Gastrocnemius medialis (tissue), 4 donors: ENCODE measurements at regions not wholly inside any gene's neighbourhood (a gene's known extent, or its start where the extent isn't known, plus 50 kb on each side); places are given as distances from the start of the nearest gene placed in this dataset.

Experiments used
- ATAC-seq, 2 donors: fragments of 150-250 bp; one replicate each; pipeline ENCODE4 v1.9.1; 2016
- DNase-seq, 2 donors: peaks; one replicate each; pipeline ENCODE4 v3.0.0-alpha.2; 2019
- H3K27ac ChIP-seq, 4 donors: fragments of 200-600 bp; sonication (generic); 1 replicate in 1 of 4; 2 replicates in 3 of 4; pipeline ENCODE4 v1.5.1; 2016 to 2018; ENCODE audit warnings: mild to moderate bottlenecking in 2 of 4, moderate library complexity in 1 of 4
- H3K27me3 ChIP-seq, 3 donors: fragments of 200-600 bp; sonication (generic) in 2 of 3; 1 replicate in 1 of 3; 2 replicates in 2 of 3; pipeline versions ENCODE4 v1.5.1 to v1.6.0; 2016 to 2019; ENCODE audit warnings: mild to moderate bottlenecking in 1 of 3, moderate library complexity in 1 of 3
- H3K36me3 ChIP-seq, 2 donors: fragments of 200-600 bp; sonication (generic) in 1 of 2; one replicate each; pipeline ENCODE4 v1.5.1; 2017 to 2018
- H3K4me1 ChIP-seq, 2 donors: fragments of 200-600 bp; sonication (generic) in 1 of 2; one replicate each; pipeline ENCODE4 v1.5.1; 2016 to 2017; ENCODE audit warnings: mild to moderate bottlenecking in 2 of 2
- H3K4me3 ChIP-seq, 4 donors: fragments of 200-600 bp; sonication (generic) in 3 of 4; 1 replicate in 1 of 4; 2 replicates in 3 of 4; pipeline ENCODE4 v1.5.1; 2016 to 2019; ENCODE audit warnings: mild to moderate bottlenecking in 2 of 4
- H3K9me3 ChIP-seq, 3 donors: fragments of 200-600 bp; sonication (generic) in 2 of 3; 1 replicate in 1 of 3; 2 replicates in 2 of 3; pipeline ENCODE4 v1.5.1; 2016 to 2019
- CTCF ChIP-seq, 5 experiments: fragments of 450-650 bp in 3 of 5; fragments of 200-600 bp in 2 of 5; sonication (generic) in 2 of 5; IDR thresholded peaks in 4 of 5; conservative IDR thresholded peaks in 1 of 5; 1 replicate in 4 of 5; 2 replicates in 1 of 5; pipeline ENCODE4 v1.5.1; 2016 to 2019; ENCODE audit warnings: antibody characterized with exemption in 5 of 5, mild to moderate bottlenecking in 3 of 5, moderate library complexity in 3 of 5
- POLR2A ChIP-seq, 2 donors: fragments of 450-650 bp; IDR thresholded peaks; one replicate each; pipeline ENCODE4 v1.6.1; 2017; ENCODE audit warnings: antibody characterized with exemption in 2 of 2, mild to moderate bottlenecking in 2 of 2, moderate library complexity in 2 of 2
- in situ Hi-C, 4 donors: fragments of 200-750 bp; cut with MboI; loops; one replicate each; pipeline versions ENCODE4 v1.15.0 to v1.8.0; 2017; ENCODE audit warnings: low sequenced_read_pairs in 4 of 4
- intact Hi-C: fragments of 100-400 bp; cut with DNase I; formaldehyde crosslinking; loops from one replicate; pipeline ENCODE4 v1.15.1; 2023; ENCODE audit warnings: low total_unique reads

GRCh38 chr2:145041706-145042105 is 521.8 kb upstream of the ZEB2 start:
- no peak for TF ChIP-seq POLR2A (IDR thresholded peaks at IDR 0.05)
- no peak for TF ChIP-seq CTCF (IDR thresholded peaks at IDR 0.05 in 4 of 5, conservative IDR thresholded peaks at IDR 0.05 in 1 of 5)
- H3K9me3 ChIP-seq = no peaks in the 10 kb centered on the region
- in situ Hi-C loops = no loop called here
- no peaks in the 10 kb centered on the region for H3K4me1 ChIP-seq
- intact Hi-C loops = no loop called here
- no peak overlapping the region for H3K4me3 ChIP-seq
- ATAC-seq (no peak), DNase-seq (no peak)
- no peak overlapping the region for H3K27ac ChIP-seq
- H3K36me3 ChIP-seq = no peaks in the 10 kb centered on the region
- no peaks in the 10 kb centered on the region for H3K27me3 ChIP-seq

- Histone ChIP-seq H3K9me3 (no peaks in the 10 kb centered on the region), H3K27ac (no peak overlapping the region), H3K4me3 (no peak overlapping the region), H3K4me1 (no peaks in the 10 kb centered on the region), H3K36me3 (no peaks in the 10 kb centered on the region), H3K27me3 (no peaks in the 10 kb centered on the region)
- in situ Hi-C loops = no loop called here
- DNase-seq (no peak), ATAC-seq (no peak)
- TF ChIP-seq CTCF (IDR thresholded peaks at IDR 0.05 in 4 of 5, conservative IDR thresholded peaks at IDR 0.05 in 1 of 5) = no peak
- no peak for TF ChIP-seq POLR2A (IDR thresholded peaks at IDR 0.05)
- intact Hi-C loops = no loop called here
These were observed 520.5 kb upstream of the ZEB2 start for GRCh38 chr2:145040433-145040832.

- ATAC-seq (no peak), DNase-seq (no peak)
- TF ChIP-seq CTCF (IDR thresholded peaks at IDR 0.05 in 4 of 5, conservative IDR thresholded peaks at IDR 0.05 in 1 of 5) (no peak), POLR2A (IDR thresholded peaks at IDR 0.05) (no peak)
- Histone ChIP-seq H3K36me3 (no peaks in the 10 kb centered on the region), H3K4me1 (no peaks in the 10 kb centered on the region), H3K27ac (no peak overlapping the region), H3K27me3 (no peaks in the 10 kb centered on the region), H3K4me3 (no peak overlapping the region), H3K9me3 (no peaks in the 10 kb centered on the region)
- in situ Hi-C loops (no loop called here), intact Hi-C loops (no loop called here)
These were observed 518.2 kb upstream of the ZEB2 start for GRCh38 chr2:145038041-145038525.

- intact Hi-C loops (no loop called here), in situ Hi-C loops (no loop called here)
- H3K4me1 ChIP-seq = no peaks in the 10 kb centered on the region
- no peaks in the 10 kb centered on the region for H3K27me3 ChIP-seq
- no peak overlapping the region for H3K27ac ChIP-seq
- ATAC-seq (no peak), DNase-seq (no peak)
- no peak overlapping the region for H3K4me3 ChIP-seq
- no peak for TF ChIP-seq CTCF (IDR thresholded peaks at IDR 0.05 in 4 of 5, conservative IDR thresholded peaks at IDR 0.05 in 1 of 5)
- no peak for TF ChIP-seq POLR2A (IDR thresholded peaks at IDR 0.05)
- no peaks in the 10 kb centered on the region for H3K36me3 ChIP-seq
- no peaks in the 10 kb centered on the region for H3K9me3 ChIP-seq
These were observed 516.6 kb upstream of the ZEB2 start for GRCh38 chr2:145036421-145037011.

GRCh38 chr2:145034511-145034910 is 514.6 kb upstream of the ZEB2 start:
- H3K27ac ChIP-seq = no peak overlapping the region
- H3K36me3 ChIP-seq = no peaks in the 10 kb centered on the region
- no peak for DNase-seq
- TF ChIP-seq CTCF (IDR thresholded peaks at IDR 0.05 in 4 of 5, conservative IDR thresholded peaks at IDR 0.05 in 1 of 5) = no peak
- no peak for TF ChIP-seq POLR2A (IDR thresholded peaks at IDR 0.05)
- H3K4me3 ChIP-seq = no peak overlapping the region
- in situ Hi-C loops (no loop called here), intact Hi-C loops (no loop called here)
- no peaks in the 10 kb centered on the region for H3K4me1 ChIP-seq
- H3K27me3 ChIP-seq = no peaks in the 10 kb centered on the region
- no peak for ATAC-seq
- no peaks in the 10 kb centered on the region for H3K9me3 ChIP-seq
